Ovary (tissue), 7 donors: ENCODE measurements at regions not wholly inside any gene's neighbourhood (a gene's known extent, or its start where the extent isn't known, plus 50 kb on each side); places are given as distances from the start of the nearest gene placed in this dataset.

ENCODE experiments used
- DNase-seq, 5 donors: peaks; one replicate each; pipeline ENCODE4 v3.0.0-alpha.2; 2019 to 2020
- H3K27ac ChIP-seq, 2 donors: fragments of 200-600 bp; one replicate each; pipeline versions ENCODE4 v1.5.1 to v1.8.0; 2019 to 2022
- H3K27me3 ChIP-seq: fragments of 200-600 bp; one replicate; pipeline ENCODE4 v1.8.0; 2022
- H3K36me3 ChIP-seq: fragments of 200-600 bp; sonication (generic); one replicate; pipeline ENCODE4 v1.5.1; 2019
- H3K4me1 ChIP-seq: one replicate; pipeline ENCODE4 v1.8.1; 2013; ENCODE audit warnings: mild to moderate bottlenecking, moderate library complexity; ENCODE audit not compliant: insufficient read depth
- H3K4me3 ChIP-seq: fragments of 200-600 bp; sonication (generic); one replicate; pipeline ENCODE4 v1.5.1; 2017
- H3K9me3 ChIP-seq, 2 donors: fragments of 200-600 bp in 1 of 2; sonication (generic) in 1 of 2; one replicate each; pipeline versions ENCODE4 v1.5.1 to v1.8.1; 2013 to 2019; ENCODE audit warnings: mild to moderate bottlenecking in 1 of 2, moderate library complexity in 1 of 2
- CTCF ChIP-seq, 3 donors: fragments of 450-650 bp in 2 of 3; fragments of 200-600 bp in 1 of 3; IDR thresholded peaks; one replicate each; pipeline versions ENCODE4 v1.5.1 to v1.8.0; 2016 to 2022; ENCODE audit warnings: antibody characterized with exemption in 3 of 3, mild to moderate bottlenecking in 1 of 3
- EP300 ChIP-seq: sonication (generic); formaldehyde crosslinking; IDR thresholded peaks from one replicate; pipeline ENCODE4 v1.6.1; 2017; ENCODE audit warnings: antibody characterized with exemption
- POLR2A ChIP-seq: fragments of 450-650 bp; IDR thresholded peaks from one replicate; pipeline ENCODE4 v1.6.1; 2017; ENCODE audit warnings: antibody characterized with exemption, mild to moderate bottlenecking, moderate library complexity
- WGBS, 3 donors: extraction: QIAGEN DNeasy Blood & Tissue Kit in 1 of 3; methylation state at CpG; one replicate each; pipeline versions ENCODE4 v1.1.5 to v1.1.7; 2013 to 2017; 5-methylcytosine and 5-hydroxymethylcytosine counted together
- intact Hi-C, 4 donors: fragments of 100-400 bp; cut with DNase I; formaldehyde crosslinking; loops; one replicate each; pipeline versions ENCODE4 v1.11.0 to v1.15.1; 2022 to 2023
- donor health status: DM: no; HTN: no; CAD: no; lungs with moderate emphysema.
- donor health status: DM: no; HTN: no; CAD: no.
- donor health status: Bipolar disorder and iron deficiency.
- donor health status: DM: no; HTN: no; CAD: no.
- donor health status: DM: yes; HTN: yes; CAD: no.

- intact Hi-C loops = no loop called here
- WGBS, 3 donors = 93 to 98% (median 94%) methylated on average over 2 of the region's 2 CpGs
Measured at GRCh38 chr2:144258154-144258553, 261.8 kb downstream of the ZEB2 start.

GRCh38 chr2:144256996-144257707, 262.8 kb downstream of the ZEB2 start:
- 25 to 48% (median 44%) methylated on average over 1 of the region's 1 CpG for WGBS, 3 donors
- no peak for TF ChIP-seq POLR2A
- TF ChIP-seq EP300 = no peak
- no peak for TF ChIP-seq CTCF (IDR thresholded peaks at IDR 0.05)
- no peaks in the 10 kb centered on the region for H3K4me1 ChIP-seq
- H3K9me3 ChIP-seq = no peaks in the 10 kb centered on the region
- no peaks in the 10 kb centered on the region for H3K36me3 ChIP-seq
- no peak overlapping the region for H3K4me3 ChIP-seq
- DNase-seq = no peak
- H3K27ac ChIP-seq = no peak overlapping the region
- H3K27me3 ChIP-seq = no peaks in the 10 kb centered on the region
- intact Hi-C loops = no loop called here

More at GRCh38 chr2:144258154-144258553, 261.8 kb downstream of the ZEB2 start:
- Histone ChIP-seq H3K36me3 (no peaks in the 10 kb centered on the region), H3K9me3 (no peaks in the 10 kb centered on the region), H3K4me1 (no peaks in the 10 kb centered on the region), H3K4me3 (no peak overlapping the region), H3K27me3 (no peaks in the 10 kb centered on the region), H3K27ac (no peak overlapping the region)
- no peak for DNase-seq
- TF ChIP-seq EP300 = no peak
- no peak for TF ChIP-seq CTCF (IDR thresholded peaks at IDR 0.05)
- no peak for TF ChIP-seq POLR2A

- Histone ChIP-seq H3K9me3 (no peaks in the 10 kb centered on the region), H3K4me1 (no peaks in the 10 kb centered on the region), H3K27ac (no peak overlapping the region), H3K27me3 (no peaks in the 10 kb centered on the region), H3K4me3 (no peak overlapping the region), H3K36me3 (no peaks in the 10 kb centered on the region)
- intact Hi-C loops = no loop called here
- 90 to 100% (median 99%) methylated on average over 2 of the region's 2 CpGs for WGBS, 3 donors
- TF ChIP-seq CTCF (IDR thresholded peaks at IDR 0.05) (no peak), EP300 (no peak), POLR2A (no peak)
- no peak for DNase-seq
Measured at GRCh38 chr2:144254342-144255235, 265.3 kb downstream of the ZEB2 start.

- intact Hi-C loops = no loop called here
- TF ChIP-seq EP300 (no peak), POLR2A (no peak), CTCF (IDR thresholded peaks at IDR 0.05) (no peak)
- DNase-seq = no peak
- Histone ChIP-seq H3K27me3 (no peaks in the 10 kb centered on the region), H3K4me3 (no peak overlapping the region), H3K27ac (no peak overlapping the region), H3K4me1 (no peaks in the 10 kb centered on the region), H3K9me3 (no peaks in the 10 kb centered on the region), H3K36me3 (no peaks in the 10 kb centered on the region)
- 88 to 99% (median 95%) methylated on average over 4 of the region's 4 CpGs for WGBS, 3 donors
Measured at GRCh38 chr2:144253743-144254142, 266.2 kb downstream of the ZEB2 start.
